MM.1S (cell line): ENCODE measurements at regions not wholly inside any gene's neighbourhood (a gene's known extent, or its start where the extent isn't known, plus 50 kb on each side); places are given as distances from the start of the nearest gene placed in this dataset.

Experiments
- CTCF ChIP-seq: fragments of 300-600 bp; sonication (generic); IDR thresholded peaks from 2 replicates; pipeline ENCODE4 v1.5.1; 2016; ENCODE audit warnings: antibody characterized with exemption, low read length, mixed read lengths
- EZH2 ChIP-seq: fragments of 300-600 bp; sonication (generic); optimal IDR thresholded peaks from 2 replicates; pipeline ENCODE3; 2017; ENCODE audit warnings: low read depth, mild to moderate bottlenecking, antibody characterized with exemption, low read length, mixed read lengths

GRCh38 chr2:242053921-242054320, 184.4 kb downstream of the RTP5 start:
- TF ChIP-seq CTCF, result no peak
- no peak for TF ChIP-seq EZH2
